GM23248 (cell line): ENCODE measurements at regions not wholly inside any gene's neighbourhood (a gene's known extent, or its start where the extent isn't known, plus 50 kb on each side); places are given as distances from the start of the nearest gene placed in this dataset.

ENCODE experiments used
- DNase-seq: peaks from one replicate; pipeline ENCODE4 v3.0.0-alpha.2; 2015
- H2AFZ ChIP-seq: fragments of 200-600 bp; sonication (generic); 2 replicates; pipeline ENCODE4 v1.6.1; 2016; ENCODE audit warnings: antibody characterized with exemption
- H3F3A ChIP-seq: fragments of 200-600 bp; sonication (generic); 2 replicates; pipeline ENCODE4 v1.6.1; 2016; ENCODE audit warnings: mild to moderate bottlenecking, antibody characterized with exemption, mixed run types; ENCODE audit not compliant: insufficient read depth
- H3K27ac ChIP-seq: fragments of 200-600 bp; sonication (generic); 2 replicates; pipeline ENCODE4 v1.5.1; 2016; ENCODE audit warnings: mild to moderate bottlenecking
- H3K27me3 ChIP-seq: fragments of 200-600 bp; sonication (generic); replicated peaks from 2 replicates; pipeline ENCODE4 v1.6.1; 2016; ENCODE audit warnings: mild to moderate bottlenecking; ENCODE audit not compliant: insufficient read depth
- H3K36me3 ChIP-seq: fragments of 200-600 bp; sonication (generic); 2 replicates; pipeline ENCODE4 v1.6.1; 2016; ENCODE audit warnings: low read depth, mild to moderate bottlenecking
- H3K4me1 ChIP-seq: fragments of 200-600 bp; sonication (generic); 2 replicates; pipeline ENCODE4 v1.6.1; 2016; ENCODE audit warnings: mild to moderate bottlenecking; ENCODE audit not compliant: insufficient read depth
- H3K4me2 ChIP-seq: fragments of 200-600 bp; sonication (generic); one replicate; pipeline ENCODE4 v1.6.1; 2016; ENCODE audit warnings: mild to moderate bottlenecking; ENCODE audit not compliant: unreplicated experiment
- H3K4me3 ChIP-seq: fragments of 200-600 bp; sonication (generic); 2 replicates; pipeline ENCODE4 v1.5.1; 2016; ENCODE audit warnings: mild to moderate bottlenecking
- H3K79me2 ChIP-seq: fragments of 200-600 bp; sonication (generic); 2 replicates; pipeline ENCODE4 v1.6.1; 2016; ENCODE audit warnings: mild to moderate bottlenecking; ENCODE audit not compliant: insufficient read depth
- H3K9ac ChIP-seq: fragments of 200-600 bp; sonication (generic); 2 replicates; pipeline ENCODE4 v1.6.1; 2016; ENCODE audit warnings: mild to moderate bottlenecking
- H3K9me2 ChIP-seq: fragments of 200-600 bp; sonication (generic); 2 replicates; pipeline ENCODE4 v1.6.1; 2016; ENCODE audit warnings: mixed run types, mild to moderate bottlenecking, moderate library complexity; ENCODE audit not compliant: insufficient read depth
- H3K9me3 ChIP-seq: fragments of 200-600 bp; sonication (generic); one replicate; pipeline ENCODE4 v1.6.1; 2017; ENCODE audit warnings: low read depth
- H4K20me1 ChIP-seq: fragments of 200-600 bp; sonication (generic); 2 replicates; pipeline ENCODE4 v1.6.0; 2016; ENCODE audit not compliant: insufficient read depth
- EZH2 ChIP-seq: fragments of 200-600 bp; sonication (generic); IDR thresholded peaks from 2 replicates; pipeline ENCODE4 v1.6.1; 2018; ENCODE audit warnings: antibody characterized with exemption, mild to moderate bottlenecking; ENCODE audit not compliant: insufficient read depth, poor library complexity, severe bottlenecking
- EZH2phosphoT487 ChIP-seq: fragments of 200-600 bp; sonication (generic); IDR thresholded peaks from 2 replicates; pipeline ENCODE4 v1.6.1; 2018; ENCODE audit warnings: antibody characterized with exemption, moderate library complexity, mild to moderate bottlenecking, low read depth; ENCODE audit not compliant: insufficient read depth
- WGBS, 2 experiments: methylation state at CpG; one replicate each; pipeline ENCODE4 v1.1.6; 2015 to 2017; ENCODE audit warnings: low lambda C conversion rate in 2 of 2, low coverage in 1 of 2; ENCODE audit errors: missing lambda C conversion rate in 2 of 2; 5-methylcytosine and 5-hydroxymethylcytosine counted together
- in situ Hi-C: fragments of 300-500 bp; cut with MboI; formaldehyde crosslinking; loops from 2 replicates; pipeline ENCODE4 v1.15.0; 2020

DNA sequence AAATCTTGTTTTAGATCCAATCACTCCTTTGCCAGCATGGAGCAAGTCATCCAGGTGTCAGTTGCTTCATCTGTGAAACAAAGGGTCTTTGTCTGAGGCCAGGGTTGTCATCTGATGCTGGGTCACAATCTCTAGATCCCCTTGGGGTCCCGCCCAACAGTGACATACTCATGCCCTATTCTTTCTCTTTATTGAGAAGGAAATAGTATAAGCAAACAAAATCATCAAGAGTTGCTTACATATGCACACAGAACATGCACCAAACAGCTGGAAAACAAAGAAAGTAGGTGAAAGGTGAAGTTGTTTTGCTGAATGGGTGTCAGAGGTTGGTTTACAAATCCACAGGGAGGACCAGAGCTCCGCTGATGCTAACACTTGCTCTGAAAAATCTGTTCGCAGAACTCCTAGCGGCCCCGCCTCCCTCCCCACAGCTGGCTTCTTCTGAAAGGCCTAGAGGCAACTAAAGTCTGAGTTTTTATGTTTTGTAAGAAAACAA, 106.1 kb upstream of the SLC44A1 start:
- Histone ChIP-seq H3F3A (peaks cover 2% of the 10 kb centered on the region; the same call in 1 of the 2 replicates), H3K9ac (no peak overlapping the region), H2AFZ (no peak overlapping the region), H3K4me1 (peaks cover 9% of the 10 kb centered on the region), H3K4me3 (no peak overlapping the region), H3K79me2 (no peaks in the 10 kb centered on the region), H4K20me1 (no peaks in the 10 kb centered on the region), H3K36me3 (no peaks in the 10 kb centered on the region), H3K27ac (no peak overlapping the region), H3K9me2 (no peaks in the 10 kb centered on the region), H3K4me2 (no peak overlapping the region), H3K27me3 (no peaks in the 10 kb centered on the region), H3K9me3 (no peaks in the 10 kb centered on the region)
- no peak for TF ChIP-seq EZH2phosphoT487
- no peak for TF ChIP-seq EZH2
- in situ Hi-C loops, result no loop called here
- 94 to 96% methylated on average over 5 of the region's 5 CpGs for WGBS, 2 experiments
- DNase-seq, result no peak

- 53 to 67% methylated on average over 5 of the region's 5 CpGs for WGBS, 2 experiments
- Histone ChIP-seq H3K27me3 (no peaks in the 10 kb centered on the region), H3K4me2 (no peak overlapping the region), H3K27ac (no peak overlapping the region), H3K9me3 (no peaks in the 10 kb centered on the region), H4K20me1 (no peaks in the 10 kb centered on the region), H3K79me2 (no peaks in the 10 kb centered on the region), H3K9me2 (no peaks in the 10 kb centered on the region), H3K4me1 (peaks cover 8% of the 10 kb centered on the region), H3K4me3 (no peak overlapping the region), H3F3A (no peaks in the 10 kb centered on the region; the same call in 1 of the 2 replicates), H3K9ac (no peak overlapping the region), H3K36me3 (no peaks in the 10 kb centered on the region), H2AFZ (peak overlapping the region; percentile 45; the same call in 1 of the 2 replicates)
- in situ Hi-C loops, result no loop called here
- TF ChIP-seq EZH2phosphoT487 (no peak), EZH2 (no peak)
- DNase-seq, result peak; percentile 30
These were observed 103.1 kb upstream of the SLC44A1 start for GRCh38 chr9:105141146-105141975.

GRCh38 chr9:105141976-105142250, 102.5 kb upstream of the SLC44A1 start:
- in situ Hi-C loops, result no loop called here
- Histone ChIP-seq H3K4me2 (no peak overlapping the region), H3K9me2 (no peaks in the 10 kb centered on the region), H3F3A (no peaks in the 10 kb centered on the region; the same call in 1 of the 2 replicates), H3K27ac (no peak overlapping the region), H3K9ac (no peak overlapping the region), H3K9me3 (no peaks in the 10 kb centered on the region), H3K36me3 (no peaks in the 10 kb centered on the region), H3K27me3 (no peaks in the 10 kb centered on the region), H3K4me3 (no peak overlapping the region), H2AFZ (no peak overlapping the region), H3K4me1 (peaks cover 8% of the 10 kb centered on the region), H4K20me1 (no peaks in the 10 kb centered on the region), H3K79me2 (no peaks in the 10 kb centered on the region)
- DNase-seq, result no peak
- TF ChIP-seq EZH2, result no peak
- TF ChIP-seq EZH2phosphoT487, result no peak
- 82 to 88% methylated on average over 1 of the region's 1 CpG for WGBS, 2 experiments

DNA sequence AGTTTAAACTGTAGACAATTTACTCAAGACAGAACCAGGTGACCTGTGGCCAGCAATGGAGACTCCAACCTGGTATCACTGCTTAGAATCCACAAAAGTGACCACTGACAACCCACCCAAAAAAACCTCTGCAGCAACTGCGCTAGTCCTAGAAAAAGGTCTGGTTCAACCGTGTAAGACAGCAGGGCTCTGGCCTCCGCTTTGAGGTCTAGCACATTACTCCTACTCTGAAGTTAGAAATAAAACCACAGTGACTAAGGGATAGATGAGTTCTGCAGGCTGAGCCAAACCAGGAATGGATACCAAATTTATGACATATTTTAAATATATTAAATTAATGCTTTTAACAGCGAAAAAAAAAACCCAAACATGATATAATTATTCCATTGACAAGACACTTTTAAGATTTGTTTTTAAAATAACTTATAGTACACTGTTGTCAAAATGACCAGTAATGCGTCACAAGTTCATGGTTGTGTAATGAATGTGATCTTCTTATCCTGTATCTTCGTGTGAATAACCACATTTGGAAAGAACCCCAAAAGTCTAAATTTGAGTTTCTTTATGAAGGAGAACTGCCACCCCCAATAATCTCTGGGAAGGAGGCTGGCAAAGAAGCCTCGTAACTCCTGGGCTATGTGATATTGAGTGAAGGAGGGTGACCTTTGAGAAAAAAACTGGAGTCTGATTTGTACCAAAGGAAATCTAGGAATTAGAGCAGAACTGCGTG, 101.9 kb upstream of the SLC44A1 start:
- Histone ChIP-seq H3K9ac (no peak overlapping the region), H3K36me3 (no peaks in the 10 kb centered on the region), H3K27ac (no peak overlapping the region), H4K20me1 (no peaks in the 10 kb centered on the region), H3F3A (no peaks in the 10 kb centered on the region; the same call in 1 of the 2 replicates), H2AFZ (no peak overlapping the region), H3K9me2 (no peaks in the 10 kb centered on the region), H3K4me3 (no peak overlapping the region), H3K27me3 (no peaks in the 10 kb centered on the region), H3K9me3 (no peaks in the 10 kb centered on the region), H3K4me2 (no peak overlapping the region), H3K4me1 (peaks cover 8% of the 10 kb centered on the region), H3K79me2 (no peaks in the 10 kb centered on the region)
- 71 to 74% methylated on average over 8 of the region's 8 CpGs for WGBS, 2 experiments
- in situ Hi-C loops, result no loop called here
- peak; percentile 81 for DNase-seq
- TF ChIP-seq EZH2 (no peak), EZH2phosphoT487 (no peak)
